K562 (cell line): ENCODE measurements at regions not wholly inside any gene's neighbourhood (a gene's known extent, or its start where the extent isn't known, plus 50 kb on each side); places are given as distances from the start of the nearest gene placed in this dataset.
A peak's percentile ranks its signal among the peaks of the same experiment; 100 is the strongest.

Source experiments
- ATAC-seq: fragments of 200-7000 bp; cut with Tn5 transposase; 3 replicates; pipeline ENCODE4 v1.9.1; 2020; ENCODE audit warnings: moderate library complexity
- BruUV-seq: library from RNA; stranded (reverse); fragments of 400-500 nt; replicated peaks from 2 replicates; lab custom pipeline; 2021; lab: Mats Ljungman, UMichigan
- CTCF ChIA-PET: fragments of 300-600 bp; formaldehyde crosslinking; extraction: SDS; loops from one replicate; lab custom pipeline; 2021; ENCODE audit warnings: low intra/inter-chr PET ratio; lab: Yijun Ruan, JAX
- POLR2A ChIA-PET: fragments of 300-600, 350-650 bp; sonication (Branson Sonifier 250); formaldehyde crosslinking; extraction: SDS; loops from one replicate; lab custom pipeline; 2021; ENCODE audit warnings: antibody characterized with exemption, inconsistent platforms; lab: Yijun Ruan, JAX
- DNase-seq, 4 experiments: peaks; one replicate each; pipeline versions ENCODE4 v3.0.0 to v3.0.0-alpha.2; 2011 to 2018; ENCODE audit warnings: low spot score in 3 of 4, mixed read lengths in 3 of 4; ENCODE audit errors: extremely low read depth in 1 of 4
- FAIRE-seq: peaks from 2 replicates; lab custom pipeline; 2011; peaks lifted over from hg19 to GRCh38; lab: Jason Lieb, UNC
- H2AFZ ChIP-seq: 2 replicates; pipeline ENCODE4 v1.6.0; 2011; ENCODE audit warnings: low read depth, low read length, control low read depth, inconsistent platforms
- H3K27ac ChIP-seq: fragments of 200-600 bp; 3 replicates; pipeline ENCODE4 v1.8.0; 2011; ENCODE audit warnings: low read depth, mild to moderate bottlenecking, control low read depth, inconsistent platforms, low read length, moderate library complexity, mixed read lengths; ENCODE audit errors: extremely low read depth
- H3K27me3 ChIP-seq, 2 experiments: fragments of 300-600 bp in 1 of 2; 2 replicates in 1 of 2; 3 replicates in 1 of 2; pipeline versions ENCODE4 v1.6.0 to v1.8.0; 2011; ENCODE audit warnings: inconsistent platforms in 2 of 2, low read length in 2 of 2, mild to moderate bottlenecking in 1 of 2, mixed read lengths in 1 of 2, moderate library complexity in 1 of 2; ENCODE audit not compliant: control insufficient read depth in 2 of 2, insufficient read depth in 2 of 2
- H3K36me3 ChIP-seq: fragments of 300-600 bp; 3 replicates; pipeline ENCODE4 v1.8.0; 2011; ENCODE audit warnings: mild to moderate bottlenecking, low read length, inconsistent platforms; ENCODE audit not compliant: control insufficient read depth, insufficient read depth
- H3K4me1 ChIP-seq, 2 experiments: fragments of 200-600 bp in 1 of 2; replicated peaks in 1 of 2; 2 replicates in 1 of 2; 3 replicates in 1 of 2; pipeline versions ENCODE4 v1.5.1 to v1.8.0; 2011; ENCODE audit warnings: inconsistent platforms in 2 of 2, low read length in 2 of 2, mild to moderate bottlenecking in 1 of 2, mixed read lengths in 1 of 2, moderate library complexity in 1 of 2; ENCODE audit not compliant: control insufficient read depth in 2 of 2, insufficient read depth in 2 of 2
- H3K4me2 ChIP-seq: 2 replicates; pipeline ENCODE4 v1.6.1; 2011; ENCODE audit warnings: low read length, control low read depth, inconsistent platforms, mixed read lengths; ENCODE audit not compliant: insufficient read depth
- H3K4me3 ChIP-seq: fragments of 200-600 bp; sonication (generic), shearing (Covaris generic); 2 replicates; pipeline ENCODE4 v1.5.1; 2016; ENCODE audit warnings: control low read depth, inconsistent platforms
- H3K79me2 ChIP-seq: fragments of 200-600 bp; 3 replicates; pipeline ENCODE4 v1.8.0; 2011; ENCODE audit warnings: low read length, inconsistent platforms; ENCODE audit not compliant: control insufficient read depth, insufficient read depth
- H3K9ac ChIP-seq, 2 experiments: 2 replicates each; pipeline versions ENCODE4 v1.6.0 to v1.6.1; 2011; ENCODE audit warnings: low read depth in 2 of 2, low read length in 2 of 2, control low read depth in 1 of 2, inconsistent platforms in 1 of 2, mild to moderate bottlenecking in 1 of 2, mixed read lengths in 1 of 2; ENCODE audit not compliant: insufficient read depth in 1 of 2
- H3K9me1 ChIP-seq: one replicate; pipeline ENCODE4 v1.6.0; 2011; ENCODE audit warnings: inconsistent platforms, mild to moderate bottlenecking, low read length, moderate library complexity; ENCODE audit not compliant: control insufficient read depth, insufficient read depth
- H3K9me3 ChIP-seq: replicated peaks from 2 replicates; pipeline ENCODE4 v1.5.1; 2011; ENCODE audit warnings: low read depth, low read length, inconsistent platforms; ENCODE audit not compliant: control insufficient read depth, insufficient read depth
- H4K20me1 ChIP-seq: replicated peaks from 2 replicates; pipeline ENCODE4 v1.6.1; 2011; ENCODE audit warnings: low read length, inconsistent platforms, mixed read lengths; ENCODE audit not compliant: control insufficient read depth, insufficient read depth
- DDX20 ChIP-seq: fragments of 450-650 bp; IDR thresholded peaks from 2 replicates; pipeline ENCODE4 v1.6.1; 2016; ENCODE audit warnings: missing genetic modification characterization, low read depth, mild to moderate bottlenecking, missing compliant biosample characterization, moderate library complexity
- PYGO2 ChIP-seq: fragments of 450-650 bp; IDR thresholded peaks from 2 replicates; pipeline ENCODE4 v1.6.1; 2016; ENCODE audit warnings: mild to moderate bottlenecking, missing genetic modification characterization, moderate library complexity, missing compliant biosample characterization
- SP2 ChIP-seq: IDR thresholded peaks from 2 replicates; pipeline ENCODE4 v1.6.1; 2011; ENCODE audit warnings: mild to moderate bottlenecking, low read depth, low read length, moderate library complexity; ENCODE audit not compliant: poor library complexity, severe bottlenecking; ENCODE audit errors: extremely low read depth
- SRF ChIP-seq, 2 experiments: fragments of 250-450, 450-650 bp in 1 of 2; sonication (Bioruptor Pico) in 1 of 2; sonication (generic) in 1 of 2; formaldehyde crosslinking; IDR thresholded peaks; 2 replicates each; pipeline versions ENCODE4 v1.5.0 to v1.5.1; 2020 to 2022; ENCODE audit warnings: mild to moderate bottlenecking in 1 of 2, missing genetic modification reagents in 1 of 2
- U2AF2 ChIP-seq: fragments of 200-400 bp; formaldehyde crosslinking; optimal IDR thresholded peaks from 2 replicates; pipeline ENCODE3; 2017; ENCODE audit warnings: low read depth, mild to moderate bottlenecking, low read length
- ZBTB2 ChIP-seq: fragments of 450-650 bp; IDR thresholded peaks from 2 replicates; pipeline ENCODE4 v1.6.1; 2016; ENCODE audit warnings: antibody characterized with exemption
- ZNF134 ChIP-seq: fragments of 250-450 bp; sonication (Bioruptor Pico); conservative IDR thresholded peaks from 2 replicates; pipeline ENCODE4 v1.4.0; 2020
- ZNF644 ChIP-seq: fragments of 200-800 bp; sonication (Bioruptor generic); IDR thresholded peaks from 2 replicates; pipeline ENCODE4 v1.6.1; 2016; ENCODE audit warnings: low read depth, missing genetic modification characterization, missing compliant biosample characterization
- ZNF696 ChIP-seq: fragments of 250-450 bp; sonication (Bioruptor Pico); conservative IDR thresholded peaks from 2 replicates; pipeline ENCODE4 v1.4.0; 2020; ENCODE audit warnings: mild to moderate bottlenecking, moderate library complexity
- WGBS: fragments of 100-300 bp; shearing (Covaris generic); methylation state at CpG from one replicate; pipeline ENCODE4 v1.1.6; 2016; ENCODE audit warnings: low coverage, mixed read lengths; ENCODE audit not compliant: insufficient coverage; ENCODE audit errors: missing lambda C conversion rate; 5-methylcytosine and 5-hydroxymethylcytosine counted together
- in situ Hi-C: fragments of 300-500 bp; cut with MboI; formaldehyde crosslinking; loops from 4 replicates; pipeline ENCODE4 v1.15.0; 2018; ENCODE audit warnings: inconsistent platforms, mixed read lengths
- intact Hi-C: fragments of 100-400 bp; cut with micrococcal nuclease; formaldehyde crosslinking; loops from 2 replicates; pipeline ENCODE4 v1.14.2; 2022
- TF ChIP-seq, protein P1 (sequence below): fragments of 250-450 bp; sonication (Bioruptor Pico); IDR thresholded peaks from 2 replicates; pipeline ENCODE4 v1.5.0; 2022; ENCODE audit warnings: mild to moderate bottlenecking
- TF ChIP-seq, protein P2 (sequence below), 2 experiments: fragments of 450-650 bp; conservative IDR thresholded peaks; 2 replicates each; pipeline ENCODE4 v1.6.1; 2017; ENCODE audit warnings: mild to moderate bottlenecking in 2 of 2, moderate library complexity in 2 of 2
- TF ChIP-seq, protein P3 (sequence below): fragments of 250-450 bp; sonication (Bioruptor Pico); IDR thresholded peaks from 2 replicates; pipeline ENCODE4 v1.8.0; 2021; ENCODE audit warnings: borderline replicate concordance, mild to moderate bottlenecking, moderate library complexity; ENCODE audit not compliant: poor library complexity, severe bottlenecking

DNA sequence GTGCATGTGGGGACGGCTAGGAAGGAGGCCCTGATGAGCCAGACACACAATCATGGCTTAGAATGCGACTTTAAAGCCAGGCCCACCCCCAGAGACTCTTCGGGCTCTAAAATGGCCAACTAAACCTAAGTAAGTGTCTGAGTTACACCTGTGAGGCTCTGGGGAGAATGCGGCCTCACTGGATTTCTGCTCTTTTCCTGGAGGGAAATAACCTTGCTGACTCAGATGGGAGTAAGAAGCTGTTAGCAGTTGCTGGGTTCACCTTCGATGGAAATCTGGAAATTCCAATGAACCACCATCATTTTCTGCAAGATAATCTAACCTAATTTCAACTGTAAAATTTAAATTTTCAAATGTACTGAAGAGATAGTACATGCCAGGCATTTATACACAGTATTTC lies 97.6 kb upstream of the MAML3 start:
- H3K27ac ChIP-seq, result no peak overlapping the region
- no peak overlapping the region for H3K4me2 ChIP-seq
- no peaks in the 10 kb centered on the region for H3K79me2 ChIP-seq
- in situ Hi-C loops, result loop anchor here (10.0 kb wide), 1 partner anchor 217 kb away; no protein-coding TSS in a partner anchor
- no peaks in the 10 kb centered on the region for H3K9me1 ChIP-seq
- H3K36me3 ChIP-seq, result no peaks in the 10 kb centered on the region
- H3K9ac ChIP-seq, result 0 out of 4 replicates have a peak overlapping the region, but pooled peaks of 1 of the 2 experiments have one; percentile 26
- intact Hi-C loops, result loop anchor here (10.0 kb wide), 1 partner anchor 497 kb away; no protein-coding TSS in a partner anchor
- POLR2A ChIA-PET, result no interaction called here
- ATAC-seq (no peak), FAIRE-seq (no peak), DNase-seq (no peak)
- no peaks in the 10 kb centered on the region for H3K9me3 ChIP-seq
- TF ChIP-seq ZNF696 (no peak), U2AF2 (no peak), ZNF644 (no peak), ZBTB2 (no peak), DDX20 (no peak), ZNF134 (no peak), SP2 (no peak), SRF (CRISPR knock-in tag; IDR thresholded peaks at IDR 0.05) (no peak), PYGO2 (no peak)
- TF ChIP-seq, protein P1, sequence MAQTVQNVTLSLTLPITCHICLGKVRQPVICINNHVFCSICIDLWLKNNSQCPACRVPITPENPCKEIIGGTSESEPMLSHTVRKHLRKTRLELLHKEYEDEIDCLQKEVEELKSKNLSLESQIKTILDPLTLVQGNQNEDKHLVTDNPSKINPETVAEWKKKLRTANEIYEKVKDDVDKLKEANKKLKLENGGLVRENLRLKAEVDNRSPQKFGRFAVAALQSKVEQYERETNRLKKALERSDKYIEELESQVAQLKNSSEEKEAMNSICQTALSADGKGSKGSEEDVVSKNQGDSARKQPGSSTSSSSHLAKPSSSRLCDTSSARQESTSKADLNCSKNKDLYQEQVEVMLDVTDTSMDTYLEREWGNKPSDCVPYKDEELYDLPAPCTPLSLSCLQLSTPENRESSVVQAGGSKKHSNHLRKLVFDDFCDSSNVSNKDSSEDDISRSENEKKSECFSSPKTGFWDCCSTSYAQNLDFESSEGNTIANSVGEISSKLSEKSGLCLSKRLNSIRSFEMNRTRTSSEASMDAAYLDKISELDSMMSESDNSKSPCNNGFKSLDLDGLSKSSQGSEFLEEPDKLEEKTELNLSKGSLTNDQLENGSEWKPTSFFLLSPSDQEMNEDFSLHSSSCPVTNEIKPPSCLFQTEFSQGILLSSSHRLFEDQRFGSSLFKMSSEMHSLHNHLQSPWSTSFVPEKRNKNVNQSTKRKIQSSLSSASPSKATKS (CRISPR knock-in tag), result no peak
- TF ChIP-seq, protein P2, sequence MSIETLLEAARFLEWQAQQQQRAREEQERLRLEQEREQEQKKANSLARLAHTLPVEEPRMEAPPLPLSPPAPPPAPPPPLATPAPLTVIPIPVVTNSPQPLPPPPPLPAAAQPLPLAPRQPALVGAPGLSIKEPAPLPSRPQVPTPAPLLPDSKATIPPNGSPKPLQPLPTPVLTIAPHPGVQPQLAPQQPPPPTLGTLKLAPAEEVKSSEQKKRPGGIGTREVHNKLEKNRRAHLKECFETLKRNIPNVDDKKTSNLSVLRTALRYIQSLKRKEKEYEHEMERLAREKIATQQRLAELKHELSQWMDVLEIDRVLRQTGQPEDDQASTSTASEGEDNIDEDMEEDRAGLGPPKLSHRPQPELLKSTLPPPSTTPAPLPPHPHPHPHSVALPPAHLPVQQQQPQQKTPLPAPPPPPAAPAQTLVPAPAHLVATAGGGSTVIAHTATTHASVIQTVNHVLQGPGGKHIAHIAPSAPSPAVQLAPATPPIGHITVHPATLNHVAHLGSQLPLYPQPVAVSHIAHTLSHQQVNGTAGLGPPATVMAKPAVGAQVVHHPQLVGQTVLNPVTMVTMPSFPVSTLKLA (conservative IDR thresholded peaks at IDR 0.05), result no peak
- TF ChIP-seq, protein P3, sequence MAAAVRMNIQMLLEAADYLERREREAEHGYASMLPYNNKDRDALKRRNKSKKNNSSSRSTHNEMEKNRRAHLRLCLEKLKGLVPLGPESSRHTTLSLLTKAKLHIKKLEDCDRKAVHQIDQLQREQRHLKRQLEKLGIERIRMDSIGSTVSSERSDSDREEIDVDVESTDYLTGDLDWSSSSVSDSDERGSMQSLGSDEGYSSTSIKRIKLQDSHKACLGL (CRISPR knock-in tag), result no peak
- no peaks in the 10 kb centered on the region for H4K20me1 ChIP-seq
- H2AFZ ChIP-seq, result no peak overlapping the region
- H3K4me3 ChIP-seq, result no peak overlapping the region
- peaks cover 0 to 9% of the 10 kb centered on the region in 2 experiments; a peak in 2 of 5 replicates for H3K4me1 ChIP-seq
- peaks cover 0 to 15% of the 10 kb centered on the region in 2 experiments; a peak in 3 of 5 replicates for H3K27me3 ChIP-seq
- BruUV-seq, result no TSS peak
- CTCF ChIA-PET, result no interaction called here
- WGBS, result 23% methylated on average over 5 of the region's 5 CpGs
